HepG2 (cell line): ENCODE measurements at regions not wholly inside any gene's neighbourhood (a gene's known extent, or its start where the extent isn't known, plus 50 kb on each side); places are given as distances from the start of the nearest gene placed in this dataset.

ENCODE experiments used
- ATAC-seq: fragments of 200-7000 bp; cut with Tn5 transposase; 3 replicates; pipeline ENCODE4 v1.9.1; 2020; ENCODE audit warnings: mild to moderate bottlenecking, moderate library complexity
- BruUV-seq: library from RNA; stranded (reverse); fragments of 400-500 nt; replicated peaks from 2 replicates; lab custom pipeline; 2021; lab: Mats Ljungman, UMichigan
- CTCF ChIA-PET: fragments of 300-600 bp; formaldehyde crosslinking; extraction: SDS; loops from one replicate; lab custom pipeline; 2021; ENCODE audit warnings: low total read pairs, inconsistent platforms, low intra/inter-chr PET ratio; lab: Yijun Ruan, JAX
- POLR2A ChIA-PET: fragments of 350-600 bp; sonication (Branson Sonifier 250); formaldehyde crosslinking; loops from one replicate; lab custom pipeline; 2020; ENCODE audit warnings: antibody characterized with exemption, inconsistent platforms; lab: Yijun Ruan, JAX
- DNase-seq: peaks from one replicate; pipeline ENCODE4 v3.0.0-alpha.2; 2015; ENCODE audit warnings: low spot score
- FAIRE-seq: peaks from 3 replicates; lab custom pipeline; 2011; peaks lifted over from hg19 to GRCh38; lab: Jason Lieb, UNC
- H2AFZ ChIP-seq: one replicate; pipeline ENCODE4 v1.6.1; 2011; ENCODE audit warnings: low read length, inconsistent platforms
- H3K27ac ChIP-seq: fragments of 300-600 bp; 3 replicates; pipeline ENCODE4 v1.8.0; 2011; ENCODE audit warnings: mixed run types, mild to moderate bottlenecking, mixed read lengths, low read length, inconsistent platforms; ENCODE audit not compliant: insufficient read depth; ENCODE audit errors: extremely low read length
- H3K27me3 ChIP-seq, 2 experiments: fragments of 200-600 bp in 1 of 2; 2 replicates in 1 of 2; 3 replicates in 1 of 2; pipeline versions ENCODE4 v1.6.0 to v1.8.0; 2011; ENCODE audit warnings: low read length in 2 of 2, mild to moderate bottlenecking in 2 of 2, moderate library complexity in 2 of 2, inconsistent platforms in 1 of 2; ENCODE audit not compliant: insufficient read depth in 2 of 2, control insufficient read depth in 1 of 2
- H3K36me3 ChIP-seq, 2 experiments: fragments of 200-600 bp in 1 of 2; replicated peaks in 1 of 2; 2 replicates in 1 of 2; 3 replicates in 1 of 2; pipeline versions ENCODE4 v1.5.1 to v1.8.0; 2011; ENCODE audit warnings: low read length in 2 of 2, inconsistent platforms in 1 of 2; ENCODE audit not compliant: insufficient read depth in 2 of 2, control insufficient read depth in 1 of 2
- H3K4me1 ChIP-seq: 2 replicates; pipeline ENCODE4 v1.5.1; 2012; ENCODE audit warnings: low read length, inconsistent platforms; ENCODE audit not compliant: insufficient read depth
- H3K4me2 ChIP-seq: 2 replicates; pipeline ENCODE4 v1.6.0; 2011; ENCODE audit warnings: low read depth, low read length, inconsistent platforms
- H3K4me3 ChIP-seq, 3 experiments: fragments of 200-600 bp in 1 of 3; sonication (generic), shearing (Covaris generic) in 1 of 3; replicated peaks in 1 of 3; 2 replicates each; pipeline ENCODE4 v1.5.1; 2011 to 2016; ENCODE audit warnings: low read length in 3 of 3, inconsistent platforms in 2 of 3, low read depth in 2 of 3, mild to moderate bottlenecking in 2 of 3, control low read depth in 1 of 3, mixed read lengths in 1 of 3; ENCODE audit not compliant: insufficient read depth in 1 of 3
- H3K79me2 ChIP-seq: one replicate; pipeline ENCODE4 v1.6.1; 2011; ENCODE audit warnings: low read length, inconsistent platforms; ENCODE audit not compliant: insufficient read depth
- H3K9ac ChIP-seq: 2 replicates; pipeline ENCODE4 v1.6.0; 2011; ENCODE audit warnings: mild to moderate bottlenecking, low read depth, low read length, inconsistent platforms; ENCODE audit not compliant: insufficient read depth
- H3K9me3 ChIP-seq: 2 replicates; pipeline ENCODE4 v1.5.1; 2012; ENCODE audit warnings: mild to moderate bottlenecking, low read length
- H4K20me1 ChIP-seq: 2 replicates; pipeline ENCODE4 v1.6.0; 2011; ENCODE audit warnings: inconsistent platforms, mild to moderate bottlenecking, low read length, moderate library complexity; ENCODE audit not compliant: insufficient read depth
- ZBTB7B ChIP-seq: sonication (generic); formaldehyde crosslinking; IDR thresholded peaks from 2 replicates; pipeline ENCODE4 v1.4.0; 2020; ENCODE audit warnings: missing genetic modification reagents
- ZNF281 ChIP-seq: sonication (generic); formaldehyde crosslinking; IDR thresholded peaks from 2 replicates; pipeline ENCODE4 v1.4.0; 2020; ENCODE audit warnings: missing genetic modification reagents, borderline replicate concordance
- ZNF331 ChIP-seq: sonication (generic); formaldehyde crosslinking; IDR thresholded peaks from 2 replicates; pipeline ENCODE4 v1.4.0; 2020; ENCODE audit warnings: missing genetic modification reagents
- ZSCAN29 ChIP-seq: sonication (generic); formaldehyde crosslinking; conservative IDR thresholded peaks from 2 replicates; pipeline ENCODE4 v1.4.0; 2020; ENCODE audit warnings: mild to moderate bottlenecking, missing genetic modification reagents
- ZSCAN5A ChIP-seq: sonication (generic); formaldehyde crosslinking; IDR thresholded peaks from 2 replicates; pipeline ENCODE4 v1.8.0; 2022; ENCODE audit warnings: mild to moderate bottlenecking, missing genetic modification reagents, borderline replicate concordance
- WGBS: methylation state at CpG from one replicate; pipeline ENCODE4 v1.1.6; 2017; ENCODE audit warnings: low lambda C conversion rate; 5-methylcytosine and 5-hydroxymethylcytosine counted together
- in situ Hi-C: cut with HindIII; loops from 2 replicates; pipeline ENCODE4 v1.10.0; 2017; ENCODE audit warnings: low pct_unique_long_range_greater_than_20kb; ENCODE audit not compliant: extremely low pct_ligation_motif_present
- intact Hi-C: fragments of 100-400 bp; cut with micrococcal nuclease; formaldehyde crosslinking; loops from one replicate; pipeline ENCODE4 v1.10.0; 2022; ENCODE audit not compliant: unreplicated experiment
- TF ChIP-seq, protein P1 (sequence below): fragments of 450-650 bp; IDR thresholded peaks from 2 replicates; pipeline ENCODE4 v1.6.1; 2016
- TF ChIP-seq, protein P2 (sequence below): sonication (generic); formaldehyde crosslinking; IDR thresholded peaks from 2 replicates; pipeline ENCODE4 v1.8.1; 2023; ENCODE audit warnings: mild to moderate bottlenecking, missing genetic modification reagents, borderline replicate concordance

GRCh38 chr6:126614642-126615504 is 275.0 kb downstream of the CENPW start:
- BruUV-seq: no TSS peak
- no peaks in the 10 kb centered on the region for H3K4me1 ChIP-seq
- 12% methylated on average over 6 of the region's 6 CpGs for WGBS
- in situ Hi-C loops (no loop called here), intact Hi-C loops (no loop called here)
- H3K36me3 ChIP-seq: no peaks in the 10 kb centered on the region
- FAIRE-seq: no peak
- peak; percentile 44 for DNase-seq
- no peaks in the 10 kb centered on the region for H3K79me2 ChIP-seq
- H3K9me3 ChIP-seq: no peaks in the 10 kb centered on the region
- no peak for TF ChIP-seq ZBTB7B (CRISPR knock-in tag)
- TF ChIP-seq, protein P1, sequence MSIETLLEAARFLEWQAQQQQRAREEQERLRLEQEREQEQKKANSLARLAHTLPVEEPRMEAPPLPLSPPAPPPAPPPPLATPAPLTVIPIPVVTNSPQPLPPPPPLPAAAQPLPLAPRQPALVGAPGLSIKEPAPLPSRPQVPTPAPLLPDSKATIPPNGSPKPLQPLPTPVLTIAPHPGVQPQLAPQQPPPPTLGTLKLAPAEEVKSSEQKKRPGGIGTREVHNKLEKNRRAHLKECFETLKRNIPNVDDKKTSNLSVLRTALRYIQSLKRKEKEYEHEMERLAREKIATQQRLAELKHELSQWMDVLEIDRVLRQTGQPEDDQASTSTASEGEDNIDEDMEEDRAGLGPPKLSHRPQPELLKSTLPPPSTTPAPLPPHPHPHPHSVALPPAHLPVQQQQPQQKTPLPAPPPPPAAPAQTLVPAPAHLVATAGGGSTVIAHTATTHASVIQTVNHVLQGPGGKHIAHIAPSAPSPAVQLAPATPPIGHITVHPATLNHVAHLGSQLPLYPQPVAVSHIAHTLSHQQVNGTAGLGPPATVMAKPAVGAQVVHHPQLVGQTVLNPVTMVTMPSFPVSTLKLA: peak; percentile 64
- ChIA-PET CTCF (no interaction called here), POLR2A (no interaction called here)
- peak; percentile 73 for ATAC-seq
- H3K9ac ChIP-seq: no peak overlapping the region
- H3K27me3 ChIP-seq: no peaks in the 10 kb centered on the region
- H3K4me3 ChIP-seq: no peak overlapping the region
- no peaks in the 10 kb centered on the region for H4K20me1 ChIP-seq
- no peak overlapping the region for H3K4me2 ChIP-seq
- no peak overlapping the region for H3K27ac ChIP-seq
- no peak overlapping the region for H2AFZ ChIP-seq

DNA sequence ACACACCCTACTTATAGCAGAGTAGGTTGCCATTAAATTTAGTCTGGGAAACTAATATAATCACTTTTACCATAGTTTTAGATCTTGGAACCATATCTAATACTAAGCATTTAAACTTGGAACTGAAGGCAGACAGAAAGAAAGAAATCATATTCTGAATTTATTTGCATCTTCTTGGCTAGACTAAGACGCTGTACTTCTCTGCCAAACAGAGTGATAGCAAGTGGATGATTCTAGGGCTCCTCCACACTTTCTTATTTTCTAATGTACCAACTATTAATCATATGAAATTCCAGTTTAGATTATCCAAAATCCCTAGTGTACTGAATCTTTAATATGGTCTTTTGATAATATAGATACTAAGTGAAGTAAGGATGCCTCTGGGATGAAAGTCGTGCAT is 277.0 kb downstream of the CENPW start:
- Histone ChIP-seq H4K20me1 (no peaks in the 10 kb centered on the region), H3K4me2 (no peak overlapping the region), H3K79me2 (no peaks in the 10 kb centered on the region), H3K27ac (no peak overlapping the region), H3K4me1 (no peaks in the 10 kb centered on the region), H3K4me3 (no peak overlapping the region), H3K9me3 (no peaks in the 10 kb centered on the region), H3K36me3 (no peaks in the 10 kb centered on the region), H2AFZ (no peak overlapping the region), H3K9ac (no peak overlapping the region), H3K27me3 (no peaks in the 10 kb centered on the region)
- BruUV-seq: no TSS peak
- ATAC-seq (no peak), FAIRE-seq (no peak), DNase-seq (no peak)
- in situ Hi-C loops: no loop called here
- CTCF ChIA-PET: no interaction called here
- POLR2A ChIA-PET: no interaction called here
- intact Hi-C loops: no loop called here
- WGBS: 1% methylated on average over 2 of the region's 2 CpGs
- TF ChIP-seq ZNF281 (CRISPR knock-in tag): no peak
- no peak for TF ChIP-seq ZSCAN29 (CRISPR knock-in tag)
- no peak for TF ChIP-seq ZNF331 (CRISPR knock-in tag)
- no peak for TF ChIP-seq ZSCAN5A (CRISPR knock-in tag)
- TF ChIP-seq, protein P2, sequence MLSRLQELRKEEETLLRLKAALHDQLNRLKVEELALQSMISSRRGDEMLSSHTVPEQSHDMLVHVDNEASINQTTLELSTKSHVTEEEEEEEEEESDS (CRISPR knock-in tag): no peak
